ENCODE measurements at regions not wholly inside any gene's neighbourhood (a gene's known extent, or its start where the extent isn't known, plus 50 kb on each side); places are given as distances from the start of the nearest gene placed in this dataset.

DNA sequence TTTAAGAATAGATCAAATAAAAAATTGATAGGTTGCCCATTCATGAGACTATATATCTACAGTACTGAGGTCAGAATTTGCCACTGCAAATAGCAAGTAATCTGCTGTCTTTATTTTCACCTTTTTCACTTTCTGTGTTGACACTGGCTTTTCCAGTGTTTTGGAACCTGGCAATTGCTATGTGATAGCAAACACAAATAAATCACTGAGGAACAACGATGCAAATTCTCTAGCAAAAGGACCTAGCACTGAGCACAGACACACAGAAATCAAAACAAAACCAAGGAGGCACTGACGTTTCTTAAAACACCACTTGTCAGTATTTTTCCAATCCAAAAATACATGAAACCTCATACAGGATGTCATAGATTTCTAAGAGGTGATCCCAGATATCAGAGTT is 210.7 kb downstream of the DHX15 start:
- TF ChIP-seq POLR2A (IDR thresholded peaks at IDR 0.05): no peak
- TF ChIP-seq, protein P1, sequence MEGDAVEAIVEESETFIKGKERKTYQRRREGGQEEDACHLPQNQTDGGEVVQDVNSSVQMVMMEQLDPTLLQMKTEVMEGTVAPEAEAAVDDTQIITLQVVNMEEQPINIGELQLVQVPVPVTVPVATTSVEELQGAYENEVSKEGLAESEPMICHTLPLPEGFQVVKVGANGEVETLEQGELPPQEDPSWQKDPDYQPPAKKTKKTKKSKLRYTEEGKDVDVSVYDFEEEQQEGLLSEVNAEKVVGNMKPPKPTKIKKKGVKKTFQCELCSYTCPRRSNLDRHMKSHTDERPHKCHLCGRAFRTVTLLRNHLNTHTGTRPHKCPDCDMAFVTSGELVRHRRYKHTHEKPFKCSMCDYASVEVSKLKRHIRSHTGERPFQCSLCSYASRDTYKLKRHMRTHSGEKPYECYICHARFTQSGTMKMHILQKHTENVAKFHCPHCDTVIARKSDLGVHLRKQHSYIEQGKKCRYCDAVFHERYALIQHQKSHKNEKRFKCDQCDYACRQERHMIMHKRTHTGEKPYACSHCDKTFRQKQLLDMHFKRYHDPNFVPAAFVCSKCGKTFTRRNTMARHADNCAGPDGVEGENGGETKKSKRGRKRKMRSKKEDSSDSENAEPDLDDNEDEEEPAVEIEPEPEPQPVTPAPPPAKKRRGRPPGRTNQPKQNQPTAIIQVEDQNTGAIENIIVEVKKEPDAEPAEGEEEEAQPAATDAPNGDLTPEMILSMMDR (IDR thresholded peaks at IDR 0.05): no peak
